HepG2 (cell line): ENCODE measurements at regions not wholly inside any gene's neighbourhood (a gene's known extent, or its start where the extent isn't known, plus 50 kb on each side); places are given as distances from the start of the nearest gene placed in this dataset.

Source experiments
- ATAC-seq: fragments of 200-7000 bp; cut with Tn5 transposase; 3 replicates; pipeline ENCODE4 v1.9.1; 2020; ENCODE audit warnings: mild to moderate bottlenecking, moderate library complexity
- BruUV-seq: library from RNA; stranded (reverse); fragments of 400-500 nt; replicated peaks from 2 replicates; lab custom pipeline; 2021; lab: Mats Ljungman, UMichigan
- CTCF ChIA-PET: fragments of 300-600 bp; formaldehyde crosslinking; extraction: SDS; loops from one replicate; lab custom pipeline; 2021; ENCODE audit warnings: low total read pairs, inconsistent platforms, low intra/inter-chr PET ratio; lab: Yijun Ruan, JAX
- POLR2A ChIA-PET: fragments of 350-600 bp; sonication (Branson Sonifier 250); formaldehyde crosslinking; loops from one replicate; lab custom pipeline; 2020; ENCODE audit warnings: antibody characterized with exemption, inconsistent platforms; lab: Yijun Ruan, JAX
- DNase-seq: peaks from one replicate; pipeline ENCODE4 v3.0.0-alpha.2; 2015; ENCODE audit warnings: low spot score
- FAIRE-seq: peaks from 3 replicates; lab custom pipeline; 2011; peaks lifted over from hg19 to GRCh38; lab: Jason Lieb, UNC
- H2AFZ ChIP-seq: one replicate; pipeline ENCODE4 v1.6.1; 2011; ENCODE audit warnings: low read length, inconsistent platforms
- H3K27ac ChIP-seq: fragments of 300-600 bp; 3 replicates; pipeline ENCODE4 v1.8.0; 2011; ENCODE audit warnings: mixed run types, mild to moderate bottlenecking, mixed read lengths, low read length, inconsistent platforms; ENCODE audit not compliant: insufficient read depth; ENCODE audit errors: extremely low read length
- H3K27me3 ChIP-seq, 2 experiments: fragments of 200-600 bp in 1 of 2; 2 replicates in 1 of 2; 3 replicates in 1 of 2; pipeline versions ENCODE4 v1.6.0 to v1.8.0; 2011; ENCODE audit warnings: low read length in 2 of 2, mild to moderate bottlenecking in 2 of 2, moderate library complexity in 2 of 2, inconsistent platforms in 1 of 2; ENCODE audit not compliant: insufficient read depth in 2 of 2, control insufficient read depth in 1 of 2
- H3K36me3 ChIP-seq, 2 experiments: fragments of 200-600 bp in 1 of 2; replicated peaks in 1 of 2; 2 replicates in 1 of 2; 3 replicates in 1 of 2; pipeline versions ENCODE4 v1.5.1 to v1.8.0; 2011; ENCODE audit warnings: low read length in 2 of 2, inconsistent platforms in 1 of 2; ENCODE audit not compliant: insufficient read depth in 2 of 2, control insufficient read depth in 1 of 2
- H3K4me1 ChIP-seq: 2 replicates; pipeline ENCODE4 v1.5.1; 2012; ENCODE audit warnings: low read length, inconsistent platforms; ENCODE audit not compliant: insufficient read depth
- H3K4me2 ChIP-seq: 2 replicates; pipeline ENCODE4 v1.6.0; 2011; ENCODE audit warnings: low read depth, low read length, inconsistent platforms
- H3K4me3 ChIP-seq, 3 experiments: fragments of 200-600 bp in 1 of 3; sonication (generic), shearing (Covaris generic) in 1 of 3; replicated peaks in 1 of 3; 2 replicates each; pipeline ENCODE4 v1.5.1; 2011 to 2016; ENCODE audit warnings: low read length in 3 of 3, inconsistent platforms in 2 of 3, low read depth in 2 of 3, mild to moderate bottlenecking in 2 of 3, control low read depth in 1 of 3, mixed read lengths in 1 of 3; ENCODE audit not compliant: insufficient read depth in 1 of 3
- H3K79me2 ChIP-seq: one replicate; pipeline ENCODE4 v1.6.1; 2011; ENCODE audit warnings: low read length, inconsistent platforms; ENCODE audit not compliant: insufficient read depth
- H3K9ac ChIP-seq: 2 replicates; pipeline ENCODE4 v1.6.0; 2011; ENCODE audit warnings: mild to moderate bottlenecking, low read depth, low read length, inconsistent platforms; ENCODE audit not compliant: insufficient read depth
- H3K9me3 ChIP-seq: 2 replicates; pipeline ENCODE4 v1.5.1; 2012; ENCODE audit warnings: mild to moderate bottlenecking, low read length
- H4K20me1 ChIP-seq: 2 replicates; pipeline ENCODE4 v1.6.0; 2011; ENCODE audit warnings: inconsistent platforms, mild to moderate bottlenecking, low read length, moderate library complexity; ENCODE audit not compliant: insufficient read depth
- ATF7-NPFF ChIP-seq: sonication (generic); formaldehyde crosslinking; IDR thresholded peaks from 2 replicates; pipeline ENCODE4 v1.8.1; 2023; ENCODE audit warnings: mild to moderate bottlenecking, low read depth, missing genetic modification reagents, moderate library complexity
- CAMTA2 ChIP-seq: sonication (generic); formaldehyde crosslinking; IDR thresholded peaks from 2 replicates; pipeline ENCODE4 v1.4.0; 2020; ENCODE audit warnings: mild to moderate bottlenecking, missing genetic modification reagents, borderline replicate concordance
- CEBPB ChIP-seq: IDR thresholded peaks from 2 replicates; pipeline ENCODE4 v1.6.1; 2011; ENCODE audit warnings: low read depth, low read length, improper control_type of control experiment, borderline replicate concordance
- IRX3 ChIP-seq: sonication (generic); formaldehyde crosslinking; IDR thresholded peaks from 2 replicates; pipeline ENCODE4 v1.8.1; 2023; ENCODE audit warnings: mild to moderate bottlenecking, low read depth, missing genetic modification reagents, borderline replicate concordance
- PCBP1 ChIP-seq: fragments of 200-400 bp; formaldehyde crosslinking; IDR thresholded peaks from 2 replicates; pipeline ENCODE4 v1.6.1; 2017; ENCODE audit warnings: mild to moderate bottlenecking, low read depth, low read length, borderline replicate concordance
- TBP ChIP-seq: sonication (generic); formaldehyde crosslinking; IDR thresholded peaks from 2 replicates; pipeline ENCODE4 v1.5.0; 2020; ENCODE audit warnings: missing genetic modification reagents
- TOE1 ChIP-seq: sonication (generic); formaldehyde crosslinking; IDR thresholded peaks from 2 replicates; pipeline ENCODE4 v1.4.0; 2020; ENCODE audit warnings: mild to moderate bottlenecking, missing genetic modification reagents
- U2AF1 ChIP-seq: fragments of 200-400 bp; formaldehyde crosslinking; optimal IDR thresholded peaks from 2 replicates; pipeline ENCODE3; 2017; ENCODE audit warnings: mild to moderate bottlenecking, low read depth, low read length
- ZNF282 ChIP-seq: fragments of 450-650 bp; IDR thresholded peaks from 2 replicates; pipeline ENCODE4 v1.6.1; 2018; ENCODE audit not compliant: partially characterized antibody
- WGBS: methylation state at CpG from one replicate; pipeline ENCODE4 v1.1.6; 2017; ENCODE audit warnings: low lambda C conversion rate; 5-methylcytosine and 5-hydroxymethylcytosine counted together
- in situ Hi-C: cut with HindIII; loops from 2 replicates; pipeline ENCODE4 v1.10.0; 2017; ENCODE audit warnings: low pct_unique_long_range_greater_than_20kb; ENCODE audit not compliant: extremely low pct_ligation_motif_present
- intact Hi-C: fragments of 100-400 bp; cut with micrococcal nuclease; formaldehyde crosslinking; loops from one replicate; pipeline ENCODE4 v1.10.0; 2022; ENCODE audit not compliant: unreplicated experiment
- TF ChIP-seq, protein P1 (sequence below): sonication (generic); formaldehyde crosslinking; IDR thresholded peaks from 2 replicates; pipeline ENCODE4 v1.5.0; 2020; ENCODE audit warnings: mild to moderate bottlenecking, missing genetic modification reagents, moderate library complexity
- TF ChIP-seq, protein P2 (sequence below): sonication (generic); formaldehyde crosslinking; IDR thresholded peaks from 2 replicates; pipeline ENCODE4 v1.4.0; 2020; ENCODE audit warnings: missing genetic modification reagents
- TF ChIP-seq, protein P3 (sequence below): sonication (generic); formaldehyde crosslinking; IDR thresholded peaks from 2 replicates; pipeline ENCODE4 v1.4.0; 2020; ENCODE audit warnings: mild to moderate bottlenecking, missing genetic modification reagents, borderline replicate concordance

DNA sequence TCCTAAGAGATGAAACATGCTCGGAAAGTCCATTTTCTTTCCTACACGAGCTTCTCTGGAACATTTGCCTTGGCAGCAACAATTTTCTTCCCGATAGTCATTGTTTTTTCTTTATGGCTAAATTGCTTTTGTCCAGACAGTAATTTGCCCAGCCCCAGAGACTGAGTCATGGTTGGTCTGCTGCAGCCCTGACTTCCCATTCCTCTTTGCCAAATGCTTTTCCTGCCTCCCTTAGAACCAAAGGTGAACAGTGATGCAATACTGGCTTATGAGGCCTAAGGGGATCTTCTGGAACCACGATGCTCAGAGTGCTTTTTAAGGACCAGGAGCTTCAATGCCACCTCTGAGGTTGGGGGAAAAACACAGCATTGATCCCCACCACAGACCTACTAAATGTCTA lies 1599.6 kb upstream of the TMEM132C start (continued):
- TF ChIP-seq ATF7-NPFF: no peak
- TF ChIP-seq TOE1 (CRISPR knock-in tag): no peak
- TF ChIP-seq IRX3 (CRISPR knock-in tag): no peak
- TF ChIP-seq, all 625 proteins: peak for 0

DNA sequence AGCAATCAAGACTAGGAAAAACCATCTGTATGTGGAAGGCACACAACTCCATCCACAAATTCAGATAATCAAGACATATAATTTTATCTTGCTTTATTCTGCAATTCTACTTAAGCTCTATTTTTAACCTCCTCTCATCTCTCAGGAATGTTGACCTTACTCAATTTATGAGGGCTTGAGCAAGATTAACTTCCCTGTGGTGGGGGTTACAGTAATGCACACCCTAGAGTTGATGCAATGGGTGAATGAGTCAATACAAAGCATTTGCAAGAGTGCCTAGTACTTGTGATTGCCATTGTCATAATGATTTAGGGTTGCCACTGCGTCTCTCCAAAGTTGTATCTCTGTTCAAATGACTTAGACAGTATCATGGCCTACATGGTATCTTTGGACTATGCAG lies 1598.4 kb upstream of the TMEM132C start:
- WGBS: 0% methylated on average over 1 of the region's 1 CpG

More for the DNA sequence above, 1598.4 kb upstream of the TMEM132C start:
- H3K36me3 ChIP-seq: no peaks in the 10 kb centered on the region
- no peaks in the 10 kb centered on the region for H3K79me2 ChIP-seq
- TF ChIP-seq U2AF1 (no peak), ZNF282 (no peak), TBP (CRISPR knock-in tag) (no peak), PCBP1 (no peak), CEBPB (no peak), CAMTA2 (no peak)
- TF ChIP-seq, protein P1, sequence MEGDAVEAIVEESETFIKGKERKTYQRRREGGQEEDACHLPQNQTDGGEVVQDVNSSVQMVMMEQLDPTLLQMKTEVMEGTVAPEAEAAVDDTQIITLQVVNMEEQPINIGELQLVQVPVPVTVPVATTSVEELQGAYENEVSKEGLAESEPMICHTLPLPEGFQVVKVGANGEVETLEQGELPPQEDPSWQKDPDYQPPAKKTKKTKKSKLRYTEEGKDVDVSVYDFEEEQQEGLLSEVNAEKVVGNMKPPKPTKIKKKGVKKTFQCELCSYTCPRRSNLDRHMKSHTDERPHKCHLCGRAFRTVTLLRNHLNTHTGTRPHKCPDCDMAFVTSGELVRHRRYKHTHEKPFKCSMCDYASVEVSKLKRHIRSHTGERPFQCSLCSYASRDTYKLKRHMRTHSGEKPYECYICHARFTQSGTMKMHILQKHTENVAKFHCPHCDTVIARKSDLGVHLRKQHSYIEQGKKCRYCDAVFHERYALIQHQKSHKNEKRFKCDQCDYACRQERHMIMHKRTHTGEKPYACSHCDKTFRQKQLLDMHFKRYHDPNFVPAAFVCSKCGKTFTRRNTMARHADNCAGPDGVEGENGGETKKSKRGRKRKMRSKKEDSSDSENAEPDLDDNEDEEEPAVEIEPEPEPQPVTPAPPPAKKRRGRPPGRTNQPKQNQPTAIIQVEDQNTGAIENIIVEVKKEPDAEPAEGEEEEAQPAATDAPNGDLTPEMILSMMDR (CRISPR knock-in tag): no peak
- TF ChIP-seq, protein P2, sequence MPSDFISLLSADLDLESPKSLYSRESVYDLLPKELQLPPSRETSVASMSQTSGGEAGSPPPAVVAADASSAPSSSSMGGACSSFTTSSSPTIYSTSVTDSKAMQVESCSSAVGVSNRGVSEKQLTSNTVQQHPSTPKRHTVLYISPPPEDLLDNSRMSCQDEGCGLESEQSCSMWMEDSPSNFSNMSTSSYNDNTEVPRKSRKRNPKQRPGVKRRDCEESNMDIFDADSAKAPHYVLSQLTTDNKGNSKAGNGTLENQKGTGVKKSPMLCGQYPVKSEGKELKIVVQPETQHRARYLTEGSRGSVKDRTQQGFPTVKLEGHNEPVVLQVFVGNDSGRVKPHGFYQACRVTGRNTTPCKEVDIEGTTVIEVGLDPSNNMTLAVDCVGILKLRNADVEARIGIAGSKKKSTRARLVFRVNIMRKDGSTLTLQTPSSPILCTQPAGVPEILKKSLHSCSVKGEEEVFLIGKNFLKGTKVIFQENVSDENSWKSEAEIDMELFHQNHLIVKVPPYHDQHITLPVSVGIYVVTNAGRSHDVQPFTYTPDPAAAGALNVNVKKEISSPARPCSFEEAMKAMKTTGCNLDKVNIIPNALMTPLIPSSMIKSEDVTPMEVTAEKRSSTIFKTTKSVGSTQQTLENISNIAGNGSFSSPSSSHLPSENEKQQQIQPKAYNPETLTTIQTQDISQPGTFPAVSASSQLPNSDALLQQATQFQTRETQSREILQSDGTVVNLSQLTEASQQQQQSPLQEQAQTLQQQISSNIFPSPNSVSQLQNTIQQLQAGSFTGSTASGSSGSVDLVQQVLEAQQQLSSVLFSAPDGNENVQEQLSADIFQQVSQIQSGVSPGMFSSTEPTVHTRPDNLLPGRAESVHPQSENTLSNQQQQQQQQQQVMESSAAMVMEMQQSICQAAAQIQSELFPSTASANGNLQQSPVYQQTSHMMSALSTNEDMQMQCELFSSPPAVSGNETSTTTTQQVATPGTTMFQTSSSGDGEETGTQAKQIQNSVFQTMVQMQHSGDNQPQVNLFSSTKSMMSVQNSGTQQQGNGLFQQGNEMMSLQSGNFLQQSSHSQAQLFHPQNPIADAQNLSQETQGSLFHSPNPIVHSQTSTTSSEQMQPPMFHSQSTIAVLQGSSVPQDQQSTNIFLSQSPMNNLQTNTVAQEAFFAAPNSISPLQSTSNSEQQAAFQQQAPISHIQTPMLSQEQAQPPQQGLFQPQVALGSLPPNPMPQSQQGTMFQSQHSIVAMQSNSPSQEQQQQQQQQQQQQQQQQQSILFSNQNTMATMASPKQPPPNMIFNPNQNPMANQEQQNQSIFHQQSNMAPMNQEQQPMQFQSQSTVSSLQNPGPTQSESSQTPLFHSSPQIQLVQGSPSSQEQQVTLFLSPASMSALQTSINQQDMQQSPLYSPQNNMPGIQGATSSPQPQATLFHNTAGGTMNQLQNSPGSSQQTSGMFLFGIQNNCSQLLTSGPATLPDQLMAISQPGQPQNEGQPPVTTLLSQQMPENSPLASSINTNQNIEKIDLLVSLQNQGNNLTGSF: no peak
- TF ChIP-seq, protein P3, sequence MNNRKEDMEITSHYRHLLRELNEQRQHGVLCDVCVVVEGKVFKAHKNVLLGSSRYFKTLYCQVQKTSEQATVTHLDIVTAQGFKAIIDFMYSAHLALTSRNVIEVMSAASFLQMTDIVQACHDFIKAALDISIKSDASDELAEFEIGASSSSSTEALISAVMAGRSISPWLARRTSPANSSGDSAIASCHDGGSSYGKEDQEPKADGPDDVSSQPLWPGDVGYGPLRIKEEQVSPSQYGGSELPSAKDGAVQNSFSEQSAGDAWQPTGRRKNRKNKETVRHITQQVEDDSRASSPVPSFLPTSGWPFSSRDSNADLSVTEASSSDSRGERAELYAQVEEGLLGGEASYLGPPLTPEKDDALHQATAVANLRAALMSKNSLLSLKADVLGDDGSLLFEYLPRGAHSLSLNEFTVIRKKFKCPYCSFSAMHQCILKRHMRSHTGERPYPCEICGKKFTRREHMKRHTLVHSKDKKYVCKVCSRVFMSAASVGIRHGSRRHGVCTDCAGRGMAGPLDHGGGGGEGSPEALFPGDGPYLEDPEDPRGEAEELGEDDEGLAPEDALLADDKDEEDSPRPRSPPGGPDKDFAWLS (CRISPR knock-in tag): no peak
- BruUV-seq: no TSS peak
- no peak overlapping the region for H3K4me3 ChIP-seq
- POLR2A ChIA-PET: no interaction called here
- ATAC-seq: no peak
- no peaks in the 10 kb centered on the region for H4K20me1 ChIP-seq
- intact Hi-C loops (no loop called here), in situ Hi-C loops (no loop called here)
- H3K27me3 ChIP-seq: no peaks in the 10 kb centered on the region
- no peak for DNase-seq
- H3K4me1 ChIP-seq: no peaks in the 10 kb centered on the region
- H3K9ac ChIP-seq: no peak overlapping the region
- H3K27ac ChIP-seq: no peak overlapping the region
- FAIRE-seq: no peak
- no peak overlapping the region for H3K4me2 ChIP-seq
- no peak overlapping the region for H2AFZ ChIP-seq
- H3K9me3 ChIP-seq: peaks cover 93% of the 10 kb centered on the region
- CTCF ChIA-PET: no interaction called here
